NB4 (cell line): ENCODE measurements at regions not wholly inside any gene's neighbourhood (a gene's known extent, or its start where the extent isn't known, plus 50 kb on each side); places are given as distances from the start of the nearest gene placed in this dataset.

Source experiments
- CTCF ChIP-seq: IDR thresholded peaks from one replicate; pipeline ENCODE4 v1.5.1; 2012; ENCODE audit warnings: low read depth, low read length
- MAX ChIP-seq: IDR thresholded peaks from 2 replicates; pipeline ENCODE4 v1.6.1; 2011; ENCODE audit warnings: low read depth, low read length
- POLR2A ChIP-seq: IDR thresholded peaks from 2 replicates; pipeline ENCODE4 v1.6.1; 2011; ENCODE audit warnings: mild to moderate bottlenecking; ENCODE audit not compliant: insufficient read length; ENCODE audit errors: extremely low read depth

GRCh38 chr6:144778773-144779492 lies 493.8 kb downstream of the UTRN start:
- peak; percentile 9 for TF ChIP-seq CTCF
- no peak for TF ChIP-seq POLR2A
- TF ChIP-seq MAX = no peak
